Effector memory CD4-positive, alpha-beta T cell (primary cell): ENCODE measurements at regions not wholly inside any gene's neighbourhood (a gene's known extent, or its start where the extent isn't known, plus 50 kb on each side); places are given as distances from the start of the nearest gene placed in this dataset.

Source experiments
- DNase-seq, 3 donors: peaks; one replicate each; pipeline ENCODE4 v3.0.0-alpha.2; 2020
- H3K27ac ChIP-seq: 2 replicates; pipeline ENCODE4 v1.7.0; 2013; ENCODE audit warnings: mild to moderate bottlenecking, low read length, moderate library complexity; ENCODE audit not compliant: insufficient read depth, poor library complexity, severe bottlenecking
- H3K27me3 ChIP-seq: replicated peaks from 2 replicates; pipeline ENCODE4 v1.7.0; 2013; ENCODE audit warnings: mild to moderate bottlenecking, low read length; ENCODE audit not compliant: insufficient read depth, control insufficient read depth, poor library complexity, severe bottlenecking
- H3K36me3 ChIP-seq: 2 replicates; pipeline ENCODE4 v1.7.0; 2013; ENCODE audit warnings: mild to moderate bottlenecking, low read length, moderate library complexity; ENCODE audit not compliant: control insufficient read depth, insufficient read depth
- H3K4me1 ChIP-seq: 2 replicates; pipeline ENCODE4 v1.7.0; 2013; ENCODE audit warnings: low read length, mild to moderate bottlenecking; ENCODE audit not compliant: control insufficient read depth, insufficient read depth, poor library complexity, severe bottlenecking
- H3K4me3 ChIP-seq: 2 replicates; pipeline ENCODE4 v1.7.0; 2013; ENCODE audit warnings: low read length, low read depth, mild to moderate bottlenecking; ENCODE audit not compliant: insufficient read depth, poor library complexity, severe bottlenecking
- H3K9me3 ChIP-seq: 2 replicates; pipeline ENCODE4 v1.7.0; 2013; ENCODE audit warnings: mild to moderate bottlenecking, low read length, moderate library complexity; ENCODE audit not compliant: control insufficient read depth

DNA sequence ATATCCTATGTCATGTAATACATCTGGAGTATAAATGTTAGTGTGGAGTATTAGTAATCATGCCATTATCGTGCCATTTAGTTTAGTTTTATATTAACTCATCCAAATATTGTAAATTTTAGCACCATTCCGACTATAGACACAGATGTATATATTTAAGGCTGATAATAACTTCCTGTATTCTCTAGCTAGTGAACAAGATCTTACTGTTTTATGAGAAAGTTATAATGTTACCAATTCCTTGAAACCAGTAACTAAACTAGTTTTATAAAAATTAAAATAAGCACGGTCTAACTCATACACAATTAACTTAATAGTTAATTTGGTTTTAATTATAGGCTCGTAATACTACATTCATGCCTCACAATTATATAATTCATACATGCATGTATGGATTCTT, 808.6 kb downstream of the USP25 start:
- DNase-seq, result no peak
- no peaks in the 10 kb centered on the region for H3K27me3 ChIP-seq
- H3K9me3 ChIP-seq, result no peaks in the 10 kb centered on the region
- H3K36me3 ChIP-seq, result no peaks in the 10 kb centered on the region
- H3K4me1 ChIP-seq, result no peaks in the 10 kb centered on the region
- no peak overlapping the region for H3K27ac ChIP-seq
- H3K4me3 ChIP-seq, result no peak overlapping the region

DNA sequence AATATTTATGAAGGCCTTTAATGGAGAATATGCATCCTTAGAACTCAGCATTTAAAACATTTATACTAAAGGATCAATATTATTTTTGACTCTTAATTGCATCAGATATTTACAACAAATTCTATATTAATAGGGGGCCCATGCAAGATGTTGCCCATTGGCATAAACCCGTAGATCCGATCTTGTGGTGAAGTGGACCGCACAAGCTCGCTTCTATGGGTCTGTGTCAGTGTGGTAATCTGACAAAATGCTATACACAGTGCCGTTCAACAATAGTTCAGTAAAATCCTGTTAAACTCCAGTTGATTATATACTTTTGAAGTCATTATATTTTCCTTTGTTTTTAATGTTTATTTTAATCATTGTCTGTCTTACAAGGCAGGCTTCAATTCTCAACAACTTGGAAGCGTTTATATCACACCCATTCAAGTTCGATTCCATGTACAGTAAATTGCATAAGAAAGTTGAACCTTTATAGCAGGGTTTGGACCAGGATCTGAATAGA, 809.2 kb downstream of the USP25 start:
- DNase-seq, result no peak
- no peak overlapping the region for H3K4me3 ChIP-seq
- H3K9me3 ChIP-seq, result no peaks in the 10 kb centered on the region
- H3K27me3 ChIP-seq, result no peaks in the 10 kb centered on the region
- H3K4me1 ChIP-seq, result no peaks in the 10 kb centered on the region
- no peak overlapping the region for H3K27ac ChIP-seq
- no peaks in the 10 kb centered on the region for H3K36me3 ChIP-seq

DNA sequence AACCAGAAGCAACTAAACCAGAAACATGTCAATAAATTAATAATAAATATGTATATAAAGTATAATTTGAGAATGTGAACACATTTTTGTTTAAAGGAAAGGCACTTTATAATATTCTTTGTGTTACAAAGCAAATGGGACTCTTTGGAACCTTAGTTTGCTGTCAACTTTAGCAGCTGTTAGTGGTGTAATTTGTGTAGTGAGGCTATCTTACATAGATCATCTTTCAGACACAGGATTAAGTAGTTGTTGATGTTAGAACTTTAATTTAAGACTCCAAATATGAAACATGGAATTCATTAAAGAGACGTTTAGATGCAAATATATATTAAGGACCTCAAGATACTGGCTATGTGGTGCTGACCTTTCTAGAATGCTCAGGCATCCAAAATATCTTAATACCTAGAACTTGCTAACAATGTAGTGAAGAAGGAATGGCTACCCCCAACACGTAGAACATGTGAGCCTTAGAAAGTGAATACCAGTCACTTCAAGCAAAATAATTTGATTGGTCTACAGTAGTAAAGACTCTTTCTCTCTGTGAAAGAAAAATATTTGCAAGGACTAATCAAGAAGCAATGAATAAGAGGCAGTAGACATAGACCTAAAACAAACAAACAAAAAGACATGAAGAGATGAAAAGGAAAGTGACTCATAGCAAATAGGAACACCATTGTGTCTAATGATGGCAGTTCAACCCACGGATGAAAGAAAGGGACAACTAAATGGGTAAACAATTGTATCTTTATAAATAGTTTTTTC, 811.4 kb downstream of the USP25 start:
- Histone ChIP-seq H3K4me1 (no peaks in the 10 kb centered on the region), H3K27ac (no peak overlapping the region), H3K9me3 (no peaks in the 10 kb centered on the region), H3K27me3 (no peaks in the 10 kb centered on the region), H3K4me3 (no peak overlapping the region), H3K36me3 (no peaks in the 10 kb centered on the region)
- no peak for DNase-seq

DNA sequence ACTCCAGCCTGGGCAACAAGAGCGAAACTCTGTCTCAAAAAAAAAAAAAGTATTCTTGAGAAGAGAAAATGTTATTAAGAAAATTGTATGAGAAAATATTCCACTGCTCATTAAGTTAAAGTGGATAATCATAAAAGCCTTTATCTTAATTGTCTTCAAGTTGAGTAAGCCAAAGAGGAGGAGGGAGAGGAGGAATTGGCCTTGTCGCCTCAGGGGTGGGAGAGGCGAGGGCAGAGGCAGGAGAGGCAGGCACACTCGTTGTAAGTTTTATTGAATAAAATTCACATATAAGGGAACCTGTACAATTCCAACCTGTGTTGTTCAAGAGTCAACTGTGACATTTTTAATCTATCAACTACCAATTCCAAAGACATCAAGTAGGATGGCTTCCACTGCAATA, 820.3 kb downstream of the USP25 start:
- Histone ChIP-seq H3K4me3 (no peak overlapping the region), H3K27ac (no peak overlapping the region), H3K9me3 (no peaks in the 10 kb centered on the region), H3K4me1 (no peaks in the 10 kb centered on the region), H3K27me3 (no peaks in the 10 kb centered on the region), H3K36me3 (no peaks in the 10 kb centered on the region)
- DNase-seq, result no peak

DNA sequence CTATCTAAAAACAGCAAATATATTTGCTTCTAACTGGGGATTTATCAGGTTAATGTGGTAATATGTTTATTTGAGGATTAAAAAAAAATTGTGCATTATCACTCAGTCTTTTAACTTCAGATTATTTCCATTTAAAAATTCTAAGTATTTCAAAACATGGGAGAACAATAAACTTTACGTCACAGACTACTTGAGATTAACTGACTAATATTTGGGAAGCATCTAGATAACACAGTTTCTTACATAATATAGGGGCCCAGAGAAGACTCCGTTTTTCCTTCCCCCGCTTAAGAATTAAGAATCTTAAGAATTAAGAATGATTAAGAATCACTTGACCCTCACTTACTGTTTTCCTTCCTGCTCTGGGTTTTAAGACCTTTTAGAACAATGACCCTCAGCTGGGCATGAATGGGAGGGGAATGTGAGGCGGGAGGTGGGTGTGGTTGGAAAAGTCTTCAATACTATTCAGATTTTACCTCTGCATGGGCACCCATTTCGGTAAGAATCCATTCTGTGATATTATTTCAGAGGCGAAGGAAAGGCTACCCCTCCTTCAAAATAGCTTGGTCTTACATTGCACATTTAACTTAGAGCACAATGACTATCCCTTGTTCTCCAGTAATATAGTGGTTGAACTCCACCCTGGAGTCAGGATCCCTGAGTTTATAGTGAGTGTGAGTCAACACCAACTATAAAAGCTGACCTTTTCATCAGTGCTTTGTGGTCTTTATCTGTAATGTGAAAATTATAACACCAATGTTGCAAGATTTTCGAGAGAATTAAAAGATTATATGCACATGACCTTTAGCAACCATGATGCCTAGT, 821.3 kb downstream of the USP25 start:
- DNase-seq, result no peak
- Histone ChIP-seq H3K27me3 (no peaks in the 10 kb centered on the region), H3K4me1 (no peaks in the 10 kb centered on the region), H3K27ac (no peak overlapping the region), H3K36me3 (no peaks in the 10 kb centered on the region), H3K4me3 (no peak overlapping the region), H3K9me3 (no peaks in the 10 kb centered on the region)

DNA sequence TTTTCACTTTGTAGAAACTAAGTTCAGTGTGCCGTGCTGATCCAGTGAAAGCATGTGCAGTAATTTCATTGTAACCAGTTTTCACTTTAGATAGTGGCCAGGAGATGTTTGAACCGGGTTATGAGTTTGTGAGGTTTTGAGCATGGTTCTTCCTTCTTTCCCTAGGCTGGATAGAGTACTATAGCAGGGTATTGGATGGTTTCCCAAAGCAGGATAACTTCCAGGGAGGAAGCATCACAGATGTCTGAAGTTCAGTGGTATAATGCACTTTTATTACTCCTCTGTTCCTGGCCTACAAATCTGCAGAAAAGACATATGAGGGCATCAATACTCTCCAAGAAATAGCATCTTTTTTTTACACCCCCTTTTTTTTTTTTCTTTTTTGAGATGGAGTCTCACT, 823.1 kb downstream of the USP25 start:
- Histone ChIP-seq H3K27me3 (no peaks in the 10 kb centered on the region), H3K4me1 (no peaks in the 10 kb centered on the region), H3K36me3 (no peaks in the 10 kb centered on the region), H3K27ac (no peak overlapping the region), H3K9me3 (no peaks in the 10 kb centered on the region), H3K4me3 (no peak overlapping the region)
- DNase-seq, result no peak

DNA sequence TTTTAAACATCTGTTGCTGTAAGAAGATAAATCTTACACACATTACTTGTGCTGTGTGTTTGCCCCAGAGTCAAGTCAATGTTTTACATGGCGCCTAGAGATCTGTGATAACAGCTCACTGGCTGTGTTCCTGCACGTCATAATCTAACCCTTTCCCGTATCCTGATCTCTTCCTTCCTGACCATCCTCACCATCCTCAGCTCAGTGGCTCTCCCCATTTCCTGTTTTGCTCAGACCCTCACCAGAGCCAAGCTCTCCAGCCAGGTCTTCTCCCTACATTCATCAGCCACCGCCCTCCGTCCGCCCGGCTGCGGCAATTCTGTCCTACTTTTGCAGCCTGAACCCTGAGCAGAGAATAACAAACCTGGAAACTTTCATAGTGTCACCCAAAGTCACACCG, 824.7 kb downstream of the USP25 start:
- Histone ChIP-seq H3K4me1 (no peaks in the 10 kb centered on the region), H3K4me3 (no peak overlapping the region), H3K27ac (no peak overlapping the region), H3K9me3 (no peaks in the 10 kb centered on the region), H3K36me3 (no peaks in the 10 kb centered on the region), H3K27me3 (no peaks in the 10 kb centered on the region)
- DNase-seq, result no peak

DNA sequence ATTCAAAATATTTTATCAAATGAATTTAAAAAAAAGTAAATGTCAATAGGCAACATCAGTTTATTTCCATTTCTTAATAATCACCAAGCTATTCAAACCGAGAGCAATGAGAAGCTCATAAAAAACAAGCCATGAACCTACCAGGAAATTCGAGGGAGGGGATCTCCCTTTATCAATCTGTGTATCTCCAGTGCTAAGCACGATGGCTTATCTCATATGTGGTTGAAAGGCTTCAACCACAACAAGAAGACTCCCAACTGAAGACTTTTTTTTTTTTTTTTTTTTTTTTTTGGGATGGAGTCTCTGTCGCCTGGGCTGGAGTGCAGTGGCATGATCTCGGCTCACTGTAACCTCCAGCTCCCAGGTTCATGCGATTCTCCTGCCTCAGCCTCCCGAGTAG, 833.3 kb downstream of the USP25 start:
- H3K4me3 ChIP-seq, result no peak overlapping the region
- no peak overlapping the region for H3K27ac ChIP-seq
- H3K27me3 ChIP-seq, result no peaks in the 10 kb centered on the region
- no peak for DNase-seq
- no peaks in the 10 kb centered on the region for H3K9me3 ChIP-seq
- no peaks in the 10 kb centered on the region for H3K36me3 ChIP-seq
- no peaks in the 10 kb centered on the region for H3K4me1 ChIP-seq

DNA sequence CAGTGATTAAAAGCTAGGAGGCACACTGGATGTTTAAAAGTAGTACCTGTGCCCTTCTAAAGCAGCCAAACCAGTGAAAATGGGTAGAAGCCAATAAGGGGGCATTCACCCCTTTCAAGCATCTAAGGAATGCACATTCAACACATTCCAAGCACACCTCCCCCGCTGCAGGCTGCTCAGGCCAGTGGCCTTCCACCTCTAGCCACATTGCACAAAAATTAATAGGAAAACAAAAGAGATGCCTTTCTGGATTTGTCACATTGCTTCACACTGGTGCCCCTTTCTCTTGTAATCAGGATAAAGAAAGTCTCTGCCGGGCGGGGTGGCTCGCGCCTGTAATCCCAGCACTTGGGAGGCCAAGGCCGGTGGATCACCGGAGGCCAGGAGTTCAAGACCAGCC, 834.0 kb downstream of the USP25 start:
- H3K4me1 ChIP-seq, result no peaks in the 10 kb centered on the region
- no peak for DNase-seq
- H3K36me3 ChIP-seq, result no peaks in the 10 kb centered on the region
- H3K9me3 ChIP-seq, result no peaks in the 10 kb centered on the region
- no peaks in the 10 kb centered on the region for H3K27me3 ChIP-seq
- H3K4me3 ChIP-seq, result no peak overlapping the region
- no peak overlapping the region for H3K27ac ChIP-seq

DNA sequence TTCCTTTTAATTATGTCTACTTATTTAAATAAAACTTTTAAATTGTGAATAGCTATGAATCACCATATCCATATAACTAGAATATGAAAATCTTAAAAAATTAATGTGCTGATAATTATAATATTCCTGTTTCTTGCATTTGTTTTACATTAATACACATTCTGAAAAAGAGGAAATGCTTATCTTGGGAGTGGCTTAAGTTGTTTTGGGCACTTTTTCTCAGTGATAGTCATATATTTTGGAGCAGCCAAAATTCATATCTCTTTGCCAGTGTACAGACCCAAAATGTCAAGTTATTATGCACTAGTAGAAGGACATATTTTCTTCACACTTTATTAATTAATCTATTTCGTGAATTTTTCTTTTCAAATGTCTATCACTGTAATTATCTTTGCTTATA, 838.5 kb downstream of the USP25 start:
- Histone ChIP-seq H3K9me3 (no peaks in the 10 kb centered on the region), H3K4me3 (no peak overlapping the region), H3K36me3 (no peaks in the 10 kb centered on the region), H3K27ac (no peak overlapping the region), H3K4me1 (no peaks in the 10 kb centered on the region), H3K27me3 (no peaks in the 10 kb centered on the region)
- no peak for DNase-seq
